Endodermal cell (in vitro differentiated cells): ENCODE measurements at regions not wholly inside any gene's neighbourhood (a gene's known extent, or its start where the extent isn't known, plus 50 kb on each side); places are given as distances from the start of the nearest gene placed in this dataset.

ENCODE experiments used
- DNase-seq: peaks from one replicate; pipeline ENCODE4 v3.0.0-alpha.2; 2017
- H3K27ac ChIP-seq: 2 replicates; pipeline ENCODE4 v1.5.1; 2013; ENCODE audit warnings: mild to moderate bottlenecking, low read depth, low read length, moderate library complexity
- H3K27me3 ChIP-seq: 2 replicates; pipeline ENCODE4 v1.6.1; 2013; ENCODE audit warnings: mild to moderate bottlenecking, low read length, moderate library complexity; ENCODE audit not compliant: insufficient read depth, control insufficient read depth, poor library complexity, severe bottlenecking
- H3K36me3 ChIP-seq: 2 replicates; pipeline ENCODE4 v1.7.0; 2013; ENCODE audit warnings: mild to moderate bottlenecking, low read length, moderate library complexity; ENCODE audit not compliant: control insufficient read depth, insufficient read depth
- H3K4me1 ChIP-seq: one replicate; pipeline ENCODE4 v1.7.0; 2013; ENCODE audit warnings: low read length; ENCODE audit not compliant: control insufficient read depth, insufficient read depth
- H3K4me3 ChIP-seq: 2 replicates; pipeline ENCODE4 v1.5.1; 2013; ENCODE audit warnings: mild to moderate bottlenecking, low read length, moderate library complexity
- H3K9ac ChIP-seq: 2 replicates; pipeline ENCODE4 v1.6.1; 2013; ENCODE audit warnings: mild to moderate bottlenecking, low read length, moderate library complexity; ENCODE audit not compliant: poor library complexity, severe bottlenecking; ENCODE audit errors: extremely low read depth
- H3K9me3 ChIP-seq: 2 replicates; pipeline ENCODE4 v1.6.1; 2013; ENCODE audit warnings: mild to moderate bottlenecking, low read length, moderate library complexity; ENCODE audit not compliant: control insufficient read depth
- H3K27ac Mint-ChIP-seq: 2 replicates; pipeline ENCODE4 v1.8.0; 2020; ENCODE audit warnings: mixed read lengths
- H3K27me3 Mint-ChIP-seq: 2 replicates; pipeline ENCODE4 v1.8.0; 2021; ENCODE audit warnings: mild to moderate bottlenecking, mixed read lengths; ENCODE audit not compliant: insufficient read depth
- H3K36me3 Mint-ChIP-seq: 2 replicates; pipeline ENCODE4 v1.8.0; 2020; ENCODE audit warnings: low read depth, mixed read lengths
- H3K4me1 Mint-ChIP-seq: 2 replicates; pipeline ENCODE4 v1.8.0; 2020; ENCODE audit warnings: mixed read lengths
- H3K4me3 Mint-ChIP-seq: 2 replicates; pipeline ENCODE4 v1.8.0; 2020; ENCODE audit warnings: mild to moderate bottlenecking, moderate library complexity, mixed read lengths
- H3K9me3 Mint-ChIP-seq: 2 replicates; pipeline ENCODE4 v1.8.0; 2020; ENCODE audit warnings: mild to moderate bottlenecking, mixed read lengths
- CTCF ChIP-seq: fragments of 200-600 bp; sonication (generic); conservative IDR thresholded peaks from 2 replicates; pipeline ENCODE4 v1.5.0; 2021; ENCODE audit warnings: antibody characterized with exemption, mild to moderate bottlenecking
- WGBS, 2 experiments: methylation state at CpG; one replicate each; pipeline versions ENCODE4 v1.1.5 to v1.1.7; 2013; ENCODE audit warnings: missing lambda C conversion rate in 2 of 2, mixed read lengths in 1 of 2; ENCODE audit not compliant: insufficient coverage in 1 of 2, insufficient read length in 1 of 2; 5-methylcytosine and 5-hydroxymethylcytosine counted together

GRCh38 chr1:115545096-115545720, 96.6 kb upstream of the VANGL1 start:
- H3K27ac ChIP-seq, result no peak overlapping the region
- Mint-ChIP-seq H3K27me3 (peaks cover 5% of the 10 kb centered on the region), H3K36me3 (no peaks in the 10 kb centered on the region), H3K27ac (peak overlapping the region; percentile 98), H3K4me3 (no peak overlapping the region), H3K9me3 (no peaks in the 10 kb centered on the region), H3K4me1 (peaks cover 15% of the 10 kb centered on the region)
- H3K36me3 ChIP-seq, result no peaks in the 10 kb centered on the region
- no peaks in the 10 kb centered on the region for H3K9me3 ChIP-seq
- H3K4me3 ChIP-seq, result no peak overlapping the region
- peaks cover 7% of the 10 kb centered on the region for H3K4me1 ChIP-seq
- DNase-seq, result peak; percentile 63
- WGBS, 2 experiments, result 84 to 89% methylated on average over 7 to 15 of the region's 15 CpGs
- H3K9ac ChIP-seq, result peak overlapping the region; percentile 4
- TF ChIP-seq CTCF, result no peak
- no peaks in the 10 kb centered on the region for H3K27me3 ChIP-seq

GRCh38 chr1:115544131-115544530, 97.6 kb upstream of the VANGL1 start:
- peaks cover 5% of the 10 kb centered on the region for H3K27me3 Mint-ChIP-seq
- no peaks in the 10 kb centered on the region for H3K36me3 Mint-ChIP-seq
- no peak overlapping the region for H3K27ac Mint-ChIP-seq
- H3K4me1 Mint-ChIP-seq, result peaks cover 15% of the 10 kb centered on the region
- no peak overlapping the region for H3K27ac ChIP-seq
- H3K9me3 ChIP-seq, result peaks cover 7% of the 10 kb centered on the region
- no peak for DNase-seq
- peaks cover 2% of the 10 kb centered on the region for H3K9me3 Mint-ChIP-seq
- TF ChIP-seq CTCF, result no peak
- peaks cover 7% of the 10 kb centered on the region for H3K4me1 ChIP-seq
- WGBS, 2 experiments, result 94 to 98% methylated on average over 2 to 4 of the region's 4 CpGs
- no peak overlapping the region for H3K4me3 ChIP-seq
- no peak overlapping the region for H3K9ac ChIP-seq
- H3K27me3 ChIP-seq, result no peaks in the 10 kb centered on the region
- no peaks in the 10 kb centered on the region for H3K36me3 ChIP-seq
- H3K4me3 Mint-ChIP-seq, result no peak overlapping the region

DNA sequence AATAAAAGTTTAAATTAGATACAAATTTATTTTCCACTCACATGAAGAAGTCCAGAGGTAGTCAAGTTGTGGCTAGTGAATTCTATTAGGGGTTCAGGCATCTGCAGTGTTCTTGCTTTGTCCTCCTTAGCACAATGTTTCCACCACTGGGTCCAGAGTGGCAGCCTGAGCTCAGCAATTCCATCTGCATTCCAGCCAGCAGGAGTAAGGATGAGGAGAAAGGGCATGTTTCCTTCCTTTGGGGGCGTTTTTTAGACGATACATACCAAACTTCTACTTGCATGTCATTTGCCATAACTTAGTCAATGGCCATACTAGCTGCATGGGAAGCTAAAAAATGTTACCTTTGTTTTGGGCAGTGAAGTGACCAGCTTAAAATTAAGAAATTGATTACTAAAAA, 98.5 kb upstream of the VANGL1 start:
- no peak overlapping the region for H3K9ac ChIP-seq
- Mint-ChIP-seq H3K9me3 (peaks cover 2% of the 10 kb centered on the region), H3K36me3 (no peaks in the 10 kb centered on the region), H3K27ac (no peak overlapping the region), H3K27me3 (peaks cover 5% of the 10 kb centered on the region), H3K4me1 (peaks cover 18% of the 10 kb centered on the region), H3K4me3 (no peak overlapping the region)
- no peak overlapping the region for H3K4me3 ChIP-seq
- H3K27me3 ChIP-seq, result no peaks in the 10 kb centered on the region
- no peak overlapping the region for H3K27ac ChIP-seq
- TF ChIP-seq CTCF, result peak; percentile 48
- H3K9me3 ChIP-seq, result peaks cover 9% of the 10 kb centered on the region
- WGBS, 2 experiments, result 100% methylated on average over 2 of the region's 2 CpGs; no CpG with 5 or more reads in 1 of the 2 experiments
- no peaks in the 10 kb centered on the region for H3K36me3 ChIP-seq
- DNase-seq, result no peak
- peaks cover 7% of the 10 kb centered on the region for H3K4me1 ChIP-seq
